ENCODE measurements at regions not wholly inside any gene's neighbourhood (a gene's known extent, or its start where the extent isn't known, plus 50 kb on each side); places are given as distances from the start of the nearest gene placed in this dataset.

- H3K36me3 ChIP-seq (replicated peaks) = no peaks in the 10 kb centered on the region
- H3K27me3 ChIP-seq (ENCODE audit: low read depth) = no peaks in the 10 kb centered on the region
- H3K4me1 ChIP-seq = no peaks in the 10 kb centered on the region
- no peak for DNase-seq (ENCODE audit: low spot score in 2 of 2)
- in situ Hi-C loops (cut with MboI; ENCODE audit: low sequenced_read_pairs) = no loop called here
- H3K9me3 ChIP-seq = no peaks in the 10 kb centered on the region
- no peak overlapping the region for H3K4me3 ChIP-seq
Observed at GRCh38 chr11:81870066-81870412, 863.6 kb downstream of the FAM181B start.

GRCh38 chr11:81869351-81870065 is 864.2 kb downstream of the FAM181B start:
- Histone ChIP-seq H3K36me3 (replicated peaks) (no peaks in the 10 kb centered on the region), H3K9me3 (no peaks in the 10 kb centered on the region), H3K4me1 (no peaks in the 10 kb centered on the region), H3K4me3 (no peak overlapping the region), H3K27me3 (ENCODE audit: low read depth) (no peaks in the 10 kb centered on the region)
- in situ Hi-C loops (cut with MboI; ENCODE audit: low sequenced_read_pairs) = no loop called here
- DNase-seq (ENCODE audit: low spot score in 2 of 2) = no peak

- no peak for DNase-seq (ENCODE audit: low spot score in 2 of 2)
- no peak overlapping the region for H3K4me3 ChIP-seq
- H3K27me3 ChIP-seq (ENCODE audit: low read depth) = no peaks in the 10 kb centered on the region
- in situ Hi-C loops (cut with MboI; ENCODE audit: low sequenced_read_pairs) = no loop called here
- H3K4me1 ChIP-seq = no peaks in the 10 kb centered on the region
- no peaks in the 10 kb centered on the region for H3K36me3 ChIP-seq (replicated peaks)
- no peaks in the 10 kb centered on the region for H3K9me3 ChIP-seq
Observed at GRCh38 chr11:81866896-81867295, 866.8 kb downstream of the FAM181B start.

- H3K9me3 ChIP-seq = no peaks in the 10 kb centered on the region
- H3K4me3 ChIP-seq = no peak overlapping the region
- H3K36me3 ChIP-seq (replicated peaks) = no peaks in the 10 kb centered on the region
- no peaks in the 10 kb centered on the region for H3K4me1 ChIP-seq
- in situ Hi-C loops (cut with MboI; ENCODE audit: low sequenced_read_pairs) = no loop called here
- H3K27me3 ChIP-seq (ENCODE audit: low read depth) = no peaks in the 10 kb centered on the region
- no peak for DNase-seq (ENCODE audit: low spot score in 2 of 2)
Observed at GRCh38 chr11:81857386-81857785, 876.3 kb downstream of the FAM181B start.

GRCh38 chr11:81853791-81854190 is 879.9 kb downstream of the FAM181B start:
- Histone ChIP-seq H3K4me1 (no peaks in the 10 kb centered on the region), H3K4me3 (no peak overlapping the region), H3K9me3 (no peaks in the 10 kb centered on the region), H3K36me3 (replicated peaks) (no peaks in the 10 kb centered on the region), H3K27me3 (ENCODE audit: low read depth) (no peaks in the 10 kb centered on the region)
- DNase-seq (ENCODE audit: low spot score in 2 of 2) = no peak
- in situ Hi-C loops (cut with MboI; ENCODE audit: low sequenced_read_pairs) = no loop called here

- in situ Hi-C loops (cut with MboI; ENCODE audit: low sequenced_read_pairs) = no loop called here
Observed at GRCh38 chr11:81852896-81853295, 880.8 kb downstream of the FAM181B start.

GRCh38 chr11:81840380-81840779 is 893.3 kb downstream of the FAM181B start:
- no peaks in the 10 kb centered on the region for H3K4me1 ChIP-seq
- H3K27me3 ChIP-seq (ENCODE audit: low read depth) = no peaks in the 10 kb centered on the region
- no peaks in the 10 kb centered on the region for H3K36me3 ChIP-seq (replicated peaks)
- no peaks in the 10 kb centered on the region for H3K9me3 ChIP-seq
- DNase-seq (ENCODE audit: low spot score in 2 of 2) = no peak
- H3K4me3 ChIP-seq = no peak overlapping the region
- in situ Hi-C loops (cut with MboI; ENCODE audit: low sequenced_read_pairs) = no loop called here

More at GRCh38 chr11:81852896-81853295, 880.8 kb downstream of the FAM181B start:
- peaks cover 3% of the 10 kb centered on the region; the same call in 1 of the 2 replicates for H3K27me3 ChIP-seq (ENCODE audit: low read depth)
- H3K4me3 ChIP-seq = no peak overlapping the region
- H3K9me3 ChIP-seq = no peaks in the 10 kb centered on the region
- H3K36me3 ChIP-seq (replicated peaks) = no peaks in the 10 kb centered on the region
- DNase-seq (ENCODE audit: low spot score in 2 of 2) = no peak
- H3K4me1 ChIP-seq = no peaks in the 10 kb centered on the region

- Histone ChIP-seq H3K36me3 (replicated peaks) (no peaks in the 10 kb centered on the region), H3K4me3 (no peak overlapping the region), H3K9me3 (no peaks in the 10 kb centered on the region), H3K27me3 (ENCODE audit: low read depth) (no peaks in the 10 kb centered on the region), H3K4me1 (no peaks in the 10 kb centered on the region)
- in situ Hi-C loops (cut with MboI; ENCODE audit: low sequenced_read_pairs) = no loop called here
- no peak for DNase-seq (ENCODE audit: low spot score in 2 of 2)
Observed at GRCh38 chr11:81839976-81840375, 893.7 kb downstream of the FAM181B start.

GRCh38 chr11:81839016-81839415 is 894.6 kb downstream of the FAM181B start:
- Histone ChIP-seq H3K4me1 (no peaks in the 10 kb centered on the region), H3K36me3 (replicated peaks) (no peaks in the 10 kb centered on the region), H3K9me3 (no peaks in the 10 kb centered on the region), H3K4me3 (no peak overlapping the region), H3K27me3 (ENCODE audit: low read depth) (no peaks in the 10 kb centered on the region)
- DNase-seq (ENCODE audit: low spot score in 2 of 2) = no peak
- in situ Hi-C loops (cut with MboI; ENCODE audit: low sequenced_read_pairs) = no loop called here

- in situ Hi-C loops (cut with MboI; ENCODE audit: low sequenced_read_pairs) = no loop called here
- H3K27me3 ChIP-seq (ENCODE audit: low read depth) = no peaks in the 10 kb centered on the region
Observed at GRCh38 chr11:81829976-81830375, 903.7 kb downstream of the FAM181B start.

GRCh38 chr11:81825346-81825745 is 908.3 kb downstream of the FAM181B start:
- no peak for DNase-seq (ENCODE audit: low spot score in 2 of 2)
- Histone ChIP-seq H3K4me1 (no peaks in the 10 kb centered on the region), H3K27me3 (ENCODE audit: low read depth) (no peaks in the 10 kb centered on the region), H3K4me3 (no peak overlapping the region), H3K36me3 (replicated peaks) (no peaks in the 10 kb centered on the region), H3K9me3 (no peaks in the 10 kb centered on the region)
- in situ Hi-C loops (cut with MboI; ENCODE audit: low sequenced_read_pairs) = no loop called here

More at GRCh38 chr11:81829976-81830375, 903.7 kb downstream of the FAM181B start:
- DNase-seq (ENCODE audit: low spot score in 2 of 2) = no peak
- Histone ChIP-seq H3K36me3 (replicated peaks) (no peaks in the 10 kb centered on the region), H3K4me1 (no peaks in the 10 kb centered on the region), H3K9me3 (no peaks in the 10 kb centered on the region), H3K4me3 (no peak overlapping the region)

GRCh38 chr11:81819462-81819861 is 914.2 kb downstream of the FAM181B start:
- in situ Hi-C loops (cut with MboI; ENCODE audit: low sequenced_read_pairs) = no loop called here
- H3K4me1 ChIP-seq = no peaks in the 10 kb centered on the region
- no peaks in the 10 kb centered on the region for H3K27me3 ChIP-seq (ENCODE audit: low read depth)

GRCh38 chr11:81804858-81805257 is 928.8 kb downstream of the FAM181B start:
- in situ Hi-C loops (cut with MboI; ENCODE audit: low sequenced_read_pairs) = no loop called here
- no peak for DNase-seq (ENCODE audit: low spot score in 2 of 2)
- Histone ChIP-seq H3K9me3 (no peaks in the 10 kb centered on the region), H3K27me3 (ENCODE audit: low read depth) (no peaks in the 10 kb centered on the region; the same call in 1 of the 2 replicates), H3K4me3 (no peak overlapping the region), H3K36me3 (replicated peaks) (no peaks in the 10 kb centered on the region), H3K4me1 (no peaks in the 10 kb centered on the region)

More at GRCh38 chr11:81819462-81819861, 914.2 kb downstream of the FAM181B start:
- Histone ChIP-seq H3K36me3 (replicated peaks) (no peaks in the 10 kb centered on the region), H3K4me3 (no peak overlapping the region), H3K9me3 (no peaks in the 10 kb centered on the region)
- DNase-seq (ENCODE audit: low spot score in 2 of 2) = no peak

- Histone ChIP-seq H3K9me3 (no peaks in the 10 kb centered on the region), H3K27me3 (ENCODE audit: low read depth) (no peaks in the 10 kb centered on the region; the same call in 1 of the 2 replicates), H3K4me3 (no peak overlapping the region), H3K4me1 (no peaks in the 10 kb centered on the region), H3K36me3 (replicated peaks) (no peaks in the 10 kb centered on the region)
- in situ Hi-C loops (cut with MboI; ENCODE audit: low sequenced_read_pairs) = no loop called here
- DNase-seq (ENCODE audit: low spot score in 2 of 2) = no peak
Observed at GRCh38 chr11:81802591-81802990, 931.1 kb downstream of the FAM181B start.

GRCh38 chr11:81792416-81792815 is 941.2 kb downstream of the FAM181B start:
- DNase-seq (ENCODE audit: low spot score in 2 of 2) = no peak
- in situ Hi-C loops (cut with MboI; ENCODE audit: low sequenced_read_pairs) = no loop called here
- Histone ChIP-seq H3K4me3 (no peak overlapping the region), H3K4me1 (no peaks in the 10 kb centered on the region), H3K27me3 (ENCODE audit: low read depth) (no peaks in the 10 kb centered on the region), H3K9me3 (no peaks in the 10 kb centered on the region), H3K36me3 (replicated peaks) (no peaks in the 10 kb centered on the region)

Measured in HAP-1 (cell line).